NT2/D1 (cell line): ENCODE measurements at regions not wholly inside any gene's neighbourhood (a gene's known extent, or its start where the extent isn't known, plus 50 kb on each side); places are given as distances from the start of the nearest gene placed in this dataset.
"Not testable (repeated sequence)": the region's sequence is repeated elsewhere in the genome, so short reads cannot be mapped to it uniquely, and the experiment has no call there.

Experiments
- DNase-seq: peaks from one replicate; pipeline ENCODE4 v3.0.0-alpha.2; 2011; ENCODE audit warnings: low read depth, low spot score
- H3K27me3 ChIP-seq: 2 replicates; pipeline ENCODE4 v1.6.0; 2011; ENCODE audit warnings: mild to moderate bottlenecking; ENCODE audit not compliant: insufficient read length, insufficient read depth
- H3K36me3 ChIP-seq: 2 replicates; pipeline ENCODE4 v1.6.1; 2011; ENCODE audit warnings: mild to moderate bottlenecking, low read length, mixed read lengths; ENCODE audit not compliant: insufficient read depth, insufficient read length
- H3K4me1 ChIP-seq: 2 replicates; pipeline ENCODE4 v1.5.1; 2011; ENCODE audit not compliant: insufficient read depth, insufficient read length
- H3K4me3 ChIP-seq: 2 replicates; pipeline ENCODE4 v1.5.1; 2011; ENCODE audit warnings: low read depth; ENCODE audit not compliant: insufficient read length
- H3K9ac ChIP-seq: 2 replicates; pipeline ENCODE4 v1.6.0; 2011; ENCODE audit warnings: low read depth; ENCODE audit not compliant: insufficient read length
- H3K9me3 ChIP-seq: 2 replicates; pipeline ENCODE4 v1.5.1; 2011; ENCODE audit warnings: mild to moderate bottlenecking, low read length; ENCODE audit not compliant: insufficient read depth
- SUZ12 ChIP-seq: IDR thresholded peaks from 2 replicates; pipeline ENCODE4 v1.6.1; 2011; ENCODE audit not compliant: insufficient read length, insufficient read depth; ENCODE audit errors: extremely low read depth
- YY1 ChIP-seq: IDR thresholded peaks from 2 replicates; pipeline ENCODE4 v1.6.1; 2011; ENCODE audit not compliant: insufficient read length, insufficient read depth
- ZNF274 ChIP-seq: IDR thresholded peaks from 2 replicates; pipeline ENCODE4 v1.6.1; 2011; ENCODE audit warnings: mild to moderate bottlenecking, low read depth, low read length

- H3K9me3 ChIP-seq = no peaks in the 10 kb centered on the region
- no peaks in the 10 kb centered on the region for H3K27me3 ChIP-seq
- H3K4me1 ChIP-seq = no peaks in the 10 kb centered on the region
- no peak overlapping the region for H3K9ac ChIP-seq
- H3K36me3 ChIP-seq = no peaks in the 10 kb centered on the region
- TF ChIP-seq YY1 (no peak), ZNF274 (no peak), SUZ12 (no peak)
- DNase-seq = no peak
- no peak overlapping the region for H3K4me3 ChIP-seq
These were observed 860.0 kb upstream of the ZEB2 start for GRCh38 chr2:145379934-145380333.

- Histone ChIP-seq H3K9me3 (no peaks in the 10 kb centered on the region), H3K27me3 (no peaks in the 10 kb centered on the region), H3K36me3 (no peaks in the 10 kb centered on the region), H3K9ac (no peak overlapping the region), H3K4me1 (no peaks in the 10 kb centered on the region), H3K4me3 (no peak overlapping the region)
- no peak for TF ChIP-seq ZNF274
- no peak for TF ChIP-seq YY1
- no peak for TF ChIP-seq SUZ12
- DNase-seq = no peak
These were observed 854.2 kb upstream of the ZEB2 start for GRCh38 chr2:145374165-145374564.

- not testable (repeated sequence) for H3K9ac ChIP-seq, H3K4me3 ChIP-seq, H3K27me3 ChIP-seq, H3K9me3 ChIP-seq, DNase-seq, H3K36me3 ChIP-seq, H3K4me1 ChIP-seq
These were observed 847.4 kb upstream of the ZEB2 start for GRCh38 chr2:145367334-145367733.

- DNase-seq = no peak
- H3K27me3 ChIP-seq = no peaks in the 10 kb centered on the region
- no peaks in the 10 kb centered on the region for H3K4me1 ChIP-seq
- no peaks in the 10 kb centered on the region for H3K36me3 ChIP-seq
- no peak overlapping the region for H3K4me3 ChIP-seq
- TF ChIP-seq SUZ12 = no peak
- no peak for TF ChIP-seq ZNF274
- no peak for TF ChIP-seq YY1
- H3K9ac ChIP-seq = no peak overlapping the region
- no peaks in the 10 kb centered on the region for H3K9me3 ChIP-seq
These were observed 846.4 kb upstream of the ZEB2 start for GRCh38 chr2:145366341-145366740.

- DNase-seq = no peak
- no peaks in the 10 kb centered on the region for H3K9me3 ChIP-seq
These were observed 840.3 kb upstream of the ZEB2 start for GRCh38 chr2:145360129-145360790.

GRCh38 chr2:145359561-145359960 lies 839.6 kb upstream of the ZEB2 start:
- Histone ChIP-seq H3K4me3 (no peak overlapping the region), H3K9ac (no peak overlapping the region), H3K36me3 (no peaks in the 10 kb centered on the region), H3K4me1 (no peaks in the 10 kb centered on the region), H3K9me3 (no peaks in the 10 kb centered on the region), H3K27me3 (no peaks in the 10 kb centered on the region)
- no peak for TF ChIP-seq ZNF274
- TF ChIP-seq SUZ12 = no peak
- no peak for TF ChIP-seq YY1
- DNase-seq = no peak

More at GRCh38 chr2:145360129-145360790, 840.3 kb upstream of the ZEB2 start:
- Histone ChIP-seq H3K4me1 (no peaks in the 10 kb centered on the region), H3K36me3 (no peaks in the 10 kb centered on the region), H3K9ac (no peak overlapping the region), H3K27me3 (no peaks in the 10 kb centered on the region), H3K4me3 (no peak overlapping the region)
- TF ChIP-seq SUZ12 = no peak
- no peak for TF ChIP-seq ZNF274
- TF ChIP-seq YY1 = no peak

GRCh38 chr2:145356056-145356455 lies 836.1 kb upstream of the ZEB2 start:
- Histone ChIP-seq H3K27me3 (no peaks in the 10 kb centered on the region), H3K9me3 (no peaks in the 10 kb centered on the region), H3K4me3 (no peak overlapping the region), H3K9ac (no peak overlapping the region), H3K4me1 (no peaks in the 10 kb centered on the region), H3K36me3 (no peaks in the 10 kb centered on the region)
- no peak for DNase-seq
- TF ChIP-seq YY1 (no peak), SUZ12 (no peak), ZNF274 (no peak)
